ENCODE measurements at regions not wholly inside any gene's neighbourhood (a gene's known extent, or its start where the extent isn't known, plus 50 kb on each side); places are given as distances from the start of the nearest gene placed in this dataset.

DNA sequence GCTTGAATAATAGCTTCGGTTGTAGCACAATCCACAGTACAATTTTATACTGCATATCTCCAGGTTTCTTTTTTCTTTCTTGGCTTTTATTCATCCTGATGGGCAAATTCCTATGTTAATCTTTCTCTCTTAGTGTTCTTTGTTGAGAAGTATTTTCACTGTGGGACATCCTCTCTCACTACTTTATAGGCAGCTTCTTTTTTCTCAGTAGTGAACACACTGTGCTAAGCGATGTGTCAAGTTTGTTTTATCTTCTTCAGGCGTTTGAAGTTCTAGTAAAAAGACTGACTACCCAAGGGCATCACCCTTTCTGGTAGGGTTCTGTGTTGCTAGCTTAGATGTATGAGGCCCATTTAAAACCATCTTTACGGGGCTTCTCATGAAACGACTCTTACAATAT lies 182.1 kb downstream of the FAM170A start:
- TF ChIP-seq CTCF (IDR thresholded peaks at IDR 0.05; ENCODE audit: borderline replicate concordance, extremely low read depth, low read length, poor library complexity, severe bottlenecking) (no peak), EZH2 (IDR thresholded peaks at IDR 0.05; ENCODE audit: borderline replicate concordance, low read depth, low read length, severe bottlenecking) (no peak)
